ENCODE measurements at regions not wholly inside any gene's neighbourhood (a gene's known extent, or its start where the extent isn't known, plus 50 kb on each side); places are given as distances from the start of the nearest gene placed in this dataset.

DNA sequence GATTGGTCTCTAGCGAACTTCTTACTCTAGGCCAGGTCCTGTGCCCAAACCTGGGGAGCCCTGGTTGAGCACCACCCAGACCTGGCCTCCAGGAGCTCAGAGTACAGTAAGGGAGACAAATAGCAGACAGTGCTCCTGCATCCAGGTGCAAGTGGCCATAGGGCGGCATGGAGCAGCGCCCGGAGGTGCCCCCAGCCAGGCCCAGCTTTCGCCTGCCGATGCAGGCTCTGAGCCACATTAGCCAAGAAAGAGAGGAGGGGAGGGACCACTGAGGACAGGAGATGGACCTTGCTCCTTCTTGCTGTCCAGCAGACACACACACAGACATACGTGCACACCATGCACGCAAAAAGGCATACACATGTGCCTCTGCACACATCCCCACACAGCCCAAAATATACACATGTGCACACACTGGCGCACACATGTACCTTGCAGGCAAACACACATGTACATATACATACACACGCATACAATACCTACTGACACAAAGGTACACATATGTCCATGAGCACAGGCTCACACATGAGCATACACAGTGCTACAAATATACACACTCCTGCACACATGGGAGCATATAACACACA, 68.7 kb upstream of the FGF3 start:
- no peak for DNase-seq (ENCODE audit: low read depth)
- TF ChIP-seq, protein P1, sequence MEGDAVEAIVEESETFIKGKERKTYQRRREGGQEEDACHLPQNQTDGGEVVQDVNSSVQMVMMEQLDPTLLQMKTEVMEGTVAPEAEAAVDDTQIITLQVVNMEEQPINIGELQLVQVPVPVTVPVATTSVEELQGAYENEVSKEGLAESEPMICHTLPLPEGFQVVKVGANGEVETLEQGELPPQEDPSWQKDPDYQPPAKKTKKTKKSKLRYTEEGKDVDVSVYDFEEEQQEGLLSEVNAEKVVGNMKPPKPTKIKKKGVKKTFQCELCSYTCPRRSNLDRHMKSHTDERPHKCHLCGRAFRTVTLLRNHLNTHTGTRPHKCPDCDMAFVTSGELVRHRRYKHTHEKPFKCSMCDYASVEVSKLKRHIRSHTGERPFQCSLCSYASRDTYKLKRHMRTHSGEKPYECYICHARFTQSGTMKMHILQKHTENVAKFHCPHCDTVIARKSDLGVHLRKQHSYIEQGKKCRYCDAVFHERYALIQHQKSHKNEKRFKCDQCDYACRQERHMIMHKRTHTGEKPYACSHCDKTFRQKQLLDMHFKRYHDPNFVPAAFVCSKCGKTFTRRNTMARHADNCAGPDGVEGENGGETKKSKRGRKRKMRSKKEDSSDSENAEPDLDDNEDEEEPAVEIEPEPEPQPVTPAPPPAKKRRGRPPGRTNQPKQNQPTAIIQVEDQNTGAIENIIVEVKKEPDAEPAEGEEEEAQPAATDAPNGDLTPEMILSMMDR (IDR thresholded peaks at IDR 0.05; ENCODE audit: low read depth, low read length, missing control alignments): no peak
- no peak overlapping the region for H3K4me3 ChIP-seq (ENCODE audit: low read depth, low read length)

DNA sequence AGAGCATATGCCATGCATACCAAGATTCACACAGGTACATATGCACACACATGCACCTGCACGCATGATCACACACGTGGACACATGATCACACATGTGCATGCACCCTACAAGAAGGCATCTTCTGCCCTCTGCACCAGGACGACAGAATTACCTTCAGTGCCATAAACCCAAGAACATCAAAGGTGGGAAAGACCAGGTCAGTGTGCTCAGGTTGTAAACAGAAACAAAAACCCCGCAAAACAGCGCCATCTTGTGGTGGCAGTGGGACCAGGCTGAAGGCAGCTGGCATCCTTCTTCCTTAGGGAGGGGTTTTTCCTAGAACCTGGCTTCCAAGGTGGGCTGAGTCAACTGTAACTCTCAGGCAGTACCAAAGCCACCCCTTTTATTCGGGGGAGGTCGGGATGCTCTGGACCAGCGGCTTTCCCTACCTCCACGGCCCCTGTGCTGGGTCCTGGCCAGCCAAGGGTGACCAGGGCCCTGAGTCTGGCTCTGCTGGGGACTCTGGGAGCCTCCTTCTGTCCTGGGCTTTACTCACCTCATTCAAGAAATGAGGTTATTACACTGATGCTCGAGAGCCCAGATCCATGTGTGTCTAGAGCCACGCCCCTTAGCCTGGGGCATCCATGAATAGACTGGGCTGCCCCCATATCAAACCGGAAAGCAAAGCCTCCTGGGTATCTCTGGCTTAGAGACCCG, 69.4 kb upstream of the FGF3 start:
- peak; percentile 7 for DNase-seq (ENCODE audit: low read depth)
- TF ChIP-seq, protein P1 (IDR thresholded peaks at IDR 0.05; ENCODE audit: low read depth, low read length, missing control alignments): peak; percentile 95
- no peak overlapping the region for H3K4me3 ChIP-seq (ENCODE audit: low read depth, low read length)

DNA sequence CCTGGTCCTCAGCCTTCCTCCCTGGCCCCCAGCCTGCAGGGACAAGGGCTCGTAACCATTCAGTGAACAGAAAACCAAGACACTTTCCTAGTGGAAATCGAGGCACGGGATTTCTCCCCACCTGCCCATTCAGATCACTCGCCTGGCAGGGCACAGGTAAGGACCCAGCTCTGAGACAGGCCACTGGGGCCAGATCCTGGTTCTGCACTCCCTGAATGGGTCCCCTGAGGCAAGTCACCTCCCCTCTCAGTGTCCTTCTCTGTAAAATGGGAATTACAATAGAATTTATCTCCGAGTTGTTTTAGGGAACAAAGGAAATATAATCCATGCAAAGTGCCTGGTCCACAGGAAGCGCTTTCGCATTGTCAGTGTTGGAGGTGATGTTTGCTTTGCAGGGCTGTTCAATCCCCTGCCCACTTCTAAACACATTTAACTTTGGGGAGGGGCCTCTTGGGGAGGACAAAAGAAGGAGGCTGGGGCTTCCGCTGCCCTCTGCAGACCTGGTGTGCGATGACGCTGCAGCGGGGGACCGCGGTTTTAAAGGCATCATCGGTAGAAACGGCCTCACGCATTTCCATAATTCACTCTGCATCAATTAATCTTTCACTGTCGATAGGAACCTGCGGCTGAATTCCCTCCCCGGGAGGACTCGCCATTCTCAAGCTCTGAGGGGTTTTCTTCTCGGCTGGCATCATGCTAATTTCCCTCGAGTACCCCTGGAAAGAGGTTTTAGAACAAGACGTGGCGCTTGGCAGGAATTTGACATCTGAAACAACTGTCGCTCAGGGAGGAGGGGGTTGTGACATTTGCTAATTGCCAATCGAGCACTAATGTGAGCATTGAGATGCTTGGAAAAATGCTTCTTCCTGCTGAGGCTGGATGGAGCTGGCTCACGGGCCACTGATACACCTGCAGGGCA, 70.4 kb upstream of the FGF3 start:
- no peak for DNase-seq (ENCODE audit: low read depth)
- TF ChIP-seq, protein P1 (IDR thresholded peaks at IDR 0.05; ENCODE audit: low read depth, low read length, missing control alignments): no peak
- H3K4me3 ChIP-seq (ENCODE audit: low read depth, low read length): no peak overlapping the region

DNA sequence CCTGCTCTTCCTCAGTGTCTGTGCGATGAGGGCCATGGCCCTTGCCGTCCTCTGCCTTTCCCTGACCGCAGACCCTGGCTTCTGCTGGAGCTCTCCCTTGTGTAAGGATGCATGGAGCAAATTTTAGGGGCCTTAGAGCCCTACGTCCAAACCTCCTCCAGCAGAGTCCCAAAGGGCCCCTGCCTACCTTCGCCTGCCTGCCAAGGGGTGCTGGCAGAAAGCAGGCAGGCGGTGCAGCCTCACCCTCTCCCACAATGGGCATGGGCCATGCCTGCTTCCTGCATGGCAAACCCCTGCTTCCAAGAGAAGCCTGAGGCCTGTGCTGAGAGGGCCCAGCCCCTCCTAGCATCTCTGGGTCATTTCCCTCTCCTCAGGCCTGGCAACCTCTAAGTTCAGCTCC, 71.3 kb upstream of the FGF3 start:
- no peak overlapping the region for H3K4me3 ChIP-seq (ENCODE audit: low read depth, low read length)
- DNase-seq (ENCODE audit: low read depth): no peak
- TF ChIP-seq, protein P1 (IDR thresholded peaks at IDR 0.05; ENCODE audit: low read depth, low read length, missing control alignments): no peak

DNA sequence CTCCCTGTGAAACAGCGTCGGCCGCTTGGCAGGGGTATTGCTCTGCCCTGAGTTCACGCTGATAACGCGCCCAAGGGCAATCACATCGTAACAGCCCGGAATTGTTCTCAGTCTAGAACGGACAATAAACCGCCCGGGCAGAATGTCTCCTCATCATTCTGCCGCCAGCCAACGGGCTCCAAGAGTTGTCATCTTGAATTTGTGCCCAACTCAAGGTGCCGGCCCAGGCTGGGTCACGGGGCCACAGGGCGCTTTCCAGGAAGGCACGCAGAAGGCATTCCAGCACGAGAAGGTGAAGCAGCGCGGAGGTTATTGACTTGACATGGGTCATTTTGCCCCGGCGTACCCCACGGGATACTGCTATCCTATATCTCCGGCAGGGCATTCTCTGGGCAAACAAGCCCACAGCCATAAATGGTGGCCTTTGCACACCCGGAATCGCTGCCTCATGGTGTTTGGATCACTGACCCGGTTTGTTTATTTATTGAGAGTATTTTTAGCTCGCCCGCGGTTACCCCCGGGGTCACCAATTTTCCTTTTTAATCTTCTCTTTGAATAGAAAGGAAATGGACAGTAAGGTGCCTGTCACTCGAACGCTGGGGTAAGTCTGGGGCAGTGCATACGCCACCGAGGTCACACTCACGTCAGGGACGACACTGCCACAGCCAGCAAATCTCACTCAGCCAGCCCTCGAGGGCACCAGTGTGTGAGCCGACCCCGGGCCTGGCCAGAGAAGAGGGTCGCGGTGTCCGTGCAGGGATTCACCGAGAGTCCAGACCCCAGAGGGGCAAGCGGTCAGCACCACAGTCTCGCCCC, 72.4 kb upstream of the FGF3 start:
- DNase-seq (ENCODE audit: low read depth): no peak
- TF ChIP-seq, protein P1 (IDR thresholded peaks at IDR 0.05; ENCODE audit: low read depth, low read length, missing control alignments): no peak

DNA sequence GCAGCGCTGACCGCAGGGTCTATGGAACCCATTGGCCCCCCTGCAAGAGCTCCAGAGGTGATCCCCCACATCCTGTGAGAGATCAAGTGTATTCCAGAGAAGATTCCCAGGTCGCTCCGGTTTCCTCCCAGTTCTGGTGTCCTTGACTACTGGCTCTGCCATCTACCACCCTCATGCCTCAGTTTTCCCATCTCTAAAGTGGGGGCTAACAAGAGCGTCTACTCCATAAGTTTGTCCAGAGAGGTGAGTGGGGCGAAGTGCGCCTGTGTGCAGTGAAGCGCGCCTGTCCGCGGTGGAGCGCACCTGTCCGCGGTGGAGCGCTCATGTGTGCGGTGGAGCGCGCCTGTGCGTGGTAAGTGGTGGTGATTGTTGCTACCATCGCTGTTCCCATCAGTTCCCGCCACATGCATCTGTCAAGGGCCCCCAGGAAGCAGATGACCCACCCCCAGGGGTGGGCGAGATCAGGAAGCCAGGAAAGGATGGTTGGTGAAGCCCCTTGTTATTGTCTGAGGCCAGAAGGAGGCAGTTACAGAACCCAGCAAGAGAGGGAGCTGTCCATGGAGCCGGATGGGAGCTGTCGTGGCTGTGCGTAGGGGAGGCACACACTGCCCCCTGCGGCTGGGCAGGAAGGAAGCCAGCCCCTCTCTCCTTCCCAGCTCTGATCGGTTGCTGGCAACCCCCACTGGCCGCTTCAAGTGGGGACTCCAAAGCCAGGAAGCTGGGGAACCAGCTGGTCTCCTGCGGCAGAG, 73.2 kb upstream of the FGF3 start:
- DNase-seq (ENCODE audit: low read depth): no peak
- H3K4me3 ChIP-seq (ENCODE audit: low read depth, low read length): no peak overlapping the region
- TF ChIP-seq, protein P1 (IDR thresholded peaks at IDR 0.05; ENCODE audit: low read depth, low read length, missing control alignments): no peak

More for the DNA sequence above, 72.4 kb upstream of the FGF3 start:
- H3K4me3 ChIP-seq (ENCODE audit: low read depth, low read length): no peak overlapping the region

Measured in GM12864 (cell line).